ENCODE measurements at regions not wholly inside any gene's neighbourhood (a gene's known extent, or its start where the extent isn't known, plus 50 kb on each side); places are given as distances from the start of the nearest gene placed in this dataset.
"Not testable (repeated sequence)": the region's sequence is repeated elsewhere in the genome, so short reads cannot be mapped to it uniquely, and the experiment has no call there.

- DNase-seq, result not testable (repeated sequence)
These were observed 58.6 kb upstream of the NCOA3 start for GRCh38 chr20:47443060-47443459.

GRCh38 chr20:47444584-47444983, 57.1 kb upstream of the NCOA3 start:
- DNase-seq, result no peak

- DNase-seq, result no peak
These were observed 56.4 kb upstream of the NCOA3 start for GRCh38 chr20:47445291-47445690.

GRCh38 chr20:47447350-47448296, 54.1 kb upstream of the NCOA3 start:
- not testable (repeated sequence) for DNase-seq

GRCh38 chr20:47448429-47448828, 53.3 kb upstream of the NCOA3 start:
- DNase-seq, result no peak

GRCh38 chr20:47451602-47451904, 50.1 kb upstream of the NCOA3 start:
- no peak for DNase-seq

Data from HCEC 1CT (cell line).